ENCODE measurements at regions not wholly inside any gene's neighbourhood (a gene's known extent, or its start where the extent isn't known, plus 50 kb on each side); places are given as distances from the start of the nearest gene placed in this dataset.

GRCh38 chr4:59825104-59825503 is 1375.0 kb upstream of the ADGRL3 start:
- H3K9me3 Mint-ChIP-seq = peaks cover 12% of the 10 kb centered on the region

GRCh38 chr4:59831746-59832145 is 1368.4 kb upstream of the ADGRL3 start:
- Mint-ChIP-seq H3K27me3 (no peaks in the 10 kb centered on the region), H3K9me3 (no peaks in the 10 kb centered on the region), H3K36me3 (no peaks in the 10 kb centered on the region), H3K4me3 (no peak overlapping the region), H3K4me1 (no peaks in the 10 kb centered on the region), H3K27ac (no peak overlapping the region)

More at GRCh38 chr4:59825104-59825503, 1375.0 kb upstream of the ADGRL3 start:
- no peaks in the 10 kb centered on the region for H3K27me3 Mint-ChIP-seq
- H3K36me3 Mint-ChIP-seq = no peaks in the 10 kb centered on the region
- no peak overlapping the region for H3K27ac Mint-ChIP-seq
- no peaks in the 10 kb centered on the region for H3K4me1 Mint-ChIP-seq
- H3K4me3 Mint-ChIP-seq = no peak overlapping the region

- Mint-ChIP-seq H3K27ac (no peak overlapping the region), H3K4me1 (no peaks in the 10 kb centered on the region), H3K36me3 (no peaks in the 10 kb centered on the region), H3K4me3 (no peak overlapping the region), H3K27me3 (no peaks in the 10 kb centered on the region), H3K9me3 (no peaks in the 10 kb centered on the region)
Observed at GRCh38 chr4:59834943-59835342, 1365.2 kb upstream of the ADGRL3 start.

GRCh38 chr4:59837751-59838150 is 1362.4 kb upstream of the ADGRL3 start:
- no peaks in the 10 kb centered on the region for H3K4me1 Mint-ChIP-seq
- no peaks in the 10 kb centered on the region for H3K36me3 Mint-ChIP-seq
- H3K9me3 Mint-ChIP-seq = peaks cover 5% of the 10 kb centered on the region
- no peaks in the 10 kb centered on the region for H3K27me3 Mint-ChIP-seq
- H3K27ac Mint-ChIP-seq = no peak overlapping the region
- H3K4me3 Mint-ChIP-seq = no peak overlapping the region

GRCh38 chr4:59838236-59838635 is 1361.9 kb upstream of the ADGRL3 start:
- H3K4me1 Mint-ChIP-seq = no peaks in the 10 kb centered on the region
- no peaks in the 10 kb centered on the region for H3K36me3 Mint-ChIP-seq
- no peaks in the 10 kb centered on the region for H3K27me3 Mint-ChIP-seq
- peaks cover 5% of the 10 kb centered on the region for H3K9me3 Mint-ChIP-seq
- no peak overlapping the region for H3K4me3 Mint-ChIP-seq
- no peak overlapping the region for H3K27ac Mint-ChIP-seq

GRCh38 chr4:59841698-59842097 is 1358.4 kb upstream of the ADGRL3 start:
- no peak overlapping the region for H3K4me3 Mint-ChIP-seq
- H3K27ac Mint-ChIP-seq = no peak overlapping the region
- no peaks in the 10 kb centered on the region for H3K36me3 Mint-ChIP-seq
- no peaks in the 10 kb centered on the region for H3K27me3 Mint-ChIP-seq
- H3K9me3 Mint-ChIP-seq = peaks cover 5% of the 10 kb centered on the region
- H3K4me1 Mint-ChIP-seq = no peaks in the 10 kb centered on the region

GRCh38 chr4:59848457-59848856 is 1351.7 kb upstream of the ADGRL3 start:
- no peaks in the 10 kb centered on the region for H3K36me3 Mint-ChIP-seq
- no peaks in the 10 kb centered on the region for H3K4me1 Mint-ChIP-seq
- H3K9me3 Mint-ChIP-seq = no peaks in the 10 kb centered on the region
- no peak overlapping the region for H3K4me3 Mint-ChIP-seq
- no peaks in the 10 kb centered on the region for H3K27me3 Mint-ChIP-seq
- no peak overlapping the region for H3K27ac Mint-ChIP-seq

GRCh38 chr4:59855630-59856352 is 1344.3 kb upstream of the ADGRL3 start:
- Mint-ChIP-seq H3K9me3 (peaks cover 4% of the 10 kb centered on the region), H3K27ac (no peak overlapping the region), H3K4me1 (no peaks in the 10 kb centered on the region), H3K36me3 (no peaks in the 10 kb centered on the region), H3K4me3 (no peak overlapping the region), H3K27me3 (no peaks in the 10 kb centered on the region)

- Mint-ChIP-seq H3K4me3 (no peak overlapping the region), H3K4me1 (no peaks in the 10 kb centered on the region), H3K27ac (no peak overlapping the region), H3K36me3 (no peaks in the 10 kb centered on the region), H3K9me3 (peaks cover 7% of the 10 kb centered on the region), H3K27me3 (no peaks in the 10 kb centered on the region)
Observed at GRCh38 chr4:59869056-59869455, 1331.1 kb upstream of the ADGRL3 start.

- H3K27me3 Mint-ChIP-seq = no peaks in the 10 kb centered on the region
- no peaks in the 10 kb centered on the region for H3K4me1 Mint-ChIP-seq
- no peaks in the 10 kb centered on the region for H3K36me3 Mint-ChIP-seq
- H3K9me3 Mint-ChIP-seq = peaks cover 7% of the 10 kb centered on the region
- no peak overlapping the region for H3K27ac Mint-ChIP-seq
- H3K4me3 Mint-ChIP-seq = no peak overlapping the region
Observed at GRCh38 chr4:59869559-59869958, 1330.6 kb upstream of the ADGRL3 start.

GRCh38 chr4:59881632-59882031 is 1318.5 kb upstream of the ADGRL3 start:
- H3K36me3 Mint-ChIP-seq = no peaks in the 10 kb centered on the region
- no peaks in the 10 kb centered on the region for H3K27me3 Mint-ChIP-seq
- no peak overlapping the region for H3K4me3 Mint-ChIP-seq
- no peaks in the 10 kb centered on the region for H3K4me1 Mint-ChIP-seq
- H3K9me3 Mint-ChIP-seq = no peaks in the 10 kb centered on the region
- H3K27ac Mint-ChIP-seq = no peak overlapping the region

GRCh38 chr4:59904331-59904730 is 1295.8 kb upstream of the ADGRL3 start:
- Mint-ChIP-seq H3K36me3 (no peaks in the 10 kb centered on the region), H3K27ac (no peak overlapping the region), H3K9me3 (no peaks in the 10 kb centered on the region), H3K4me3 (no peak overlapping the region), H3K4me1 (no peaks in the 10 kb centered on the region), H3K27me3 (no peaks in the 10 kb centered on the region)

- no peaks in the 10 kb centered on the region for H3K9me3 Mint-ChIP-seq
- H3K36me3 Mint-ChIP-seq = no peaks in the 10 kb centered on the region
- no peaks in the 10 kb centered on the region for H3K27me3 Mint-ChIP-seq
- H3K4me1 Mint-ChIP-seq = no peaks in the 10 kb centered on the region
- H3K27ac Mint-ChIP-seq = no peak overlapping the region
- no peak overlapping the region for H3K4me3 Mint-ChIP-seq
Observed at GRCh38 chr4:59920416-59920815, 1279.7 kb upstream of the ADGRL3 start.

- no peaks in the 10 kb centered on the region for H3K27me3 Mint-ChIP-seq
- H3K27ac Mint-ChIP-seq = no peak overlapping the region
- no peaks in the 10 kb centered on the region for H3K4me1 Mint-ChIP-seq
- peaks cover 13% of the 10 kb centered on the region for H3K9me3 Mint-ChIP-seq
- H3K36me3 Mint-ChIP-seq = no peaks in the 10 kb centered on the region
- no peak overlapping the region for H3K4me3 Mint-ChIP-seq
Observed at GRCh38 chr4:59925290-59925689, 1274.8 kb upstream of the ADGRL3 start.

GRCh38 chr4:59936566-59936965 is 1263.6 kb upstream of the ADGRL3 start:
- no peak overlapping the region for H3K4me3 Mint-ChIP-seq
- H3K27me3 Mint-ChIP-seq = no peaks in the 10 kb centered on the region
- no peaks in the 10 kb centered on the region for H3K36me3 Mint-ChIP-seq
- H3K9me3 Mint-ChIP-seq = no peaks in the 10 kb centered on the region
- no peaks in the 10 kb centered on the region for H3K4me1 Mint-ChIP-seq
- H3K27ac Mint-ChIP-seq = no peak overlapping the region

- Mint-ChIP-seq H3K36me3 (no peaks in the 10 kb centered on the region), H3K4me3 (no peak overlapping the region), H3K4me1 (no peaks in the 10 kb centered on the region), H3K27me3 (no peaks in the 10 kb centered on the region), H3K9me3 (no peaks in the 10 kb centered on the region), H3K27ac (no peak overlapping the region)
Observed at GRCh38 chr4:59938166-59938565, 1262.0 kb upstream of the ADGRL3 start.

- Mint-ChIP-seq H3K4me3 (no peak overlapping the region), H3K27me3 (no peaks in the 10 kb centered on the region), H3K4me1 (no peaks in the 10 kb centered on the region), H3K36me3 (no peaks in the 10 kb centered on the region), H3K27ac (no peak overlapping the region), H3K9me3 (no peaks in the 10 kb centered on the region)
Observed at GRCh38 chr4:59945277-59945676, 1254.8 kb upstream of the ADGRL3 start.

All from activated naive CD4-positive, alpha-beta T cell treated with anti-CD3 and anti-CD28 coated beads, Interleukin-2, amount 50 U/mL, for 24 hours (primary cell).